Neural cell (in vitro differentiated cells): ENCODE measurements at regions not wholly inside any gene's neighbourhood (a gene's known extent, or its start where the extent isn't known, plus 50 kb on each side); places are given as distances from the start of the nearest gene placed in this dataset.
A peak's percentile ranks its signal among the peaks of the same experiment; 100 is the strongest.
"Not testable (repeated sequence)": the region's sequence is repeated elsewhere in the genome, so short reads cannot be mapped to it uniquely, and the experiment has no call there.

Experiments used
- H2AFZ ChIP-seq: fragments of 200-600, 300-800 bp; sonication (generic), shearing (Covaris generic); 2 replicates; pipeline ENCODE4 v1.6.0; 2014; ENCODE audit warnings: low read depth, mild to moderate bottlenecking, antibody characterized with exemption, low read length, moderate library complexity
- H3F3A ChIP-seq: fragments of 200-600 bp; shearing (Covaris generic); 2 replicates; pipeline ENCODE4 v1.6.1; 2016; ENCODE audit warnings: mild to moderate bottlenecking, moderate library complexity, mixed read lengths, antibody characterized with exemption, low read length; ENCODE audit not compliant: insufficient read depth, poor library complexity, severe bottlenecking
- H3K27ac ChIP-seq: fragments of 200-600, 300-800 bp; sonication (generic), shearing (Covaris generic); 2 replicates; pipeline ENCODE4 v1.5.1; 2014; ENCODE audit warnings: mild to moderate bottlenecking, low read length, moderate library complexity
- H3K27me3 ChIP-seq: fragments of 300-800, 200-600 bp; sonication (generic), shearing (Covaris generic); 2 replicates; pipeline ENCODE4 v1.6.0; 2014; ENCODE audit warnings: mild to moderate bottlenecking, low read depth, low read length, moderate library complexity; ENCODE audit not compliant: insufficient read depth
- H3K36me3 ChIP-seq: fragments of 300-800, 200-600 bp; sonication (generic), shearing (Covaris generic); 2 replicates; pipeline ENCODE4 v1.5.1; 2014; ENCODE audit warnings: mild to moderate bottlenecking, antibody characterized with exemption, low read length, moderate library complexity; ENCODE audit not compliant: insufficient read depth
- H3K4me2 ChIP-seq: fragments of 300-800, 200-600 bp; sonication (generic), shearing (Covaris generic); 2 replicates; pipeline ENCODE4 v1.6.0; 2014; ENCODE audit warnings: mild to moderate bottlenecking, low read length
- H3K4me3 ChIP-seq: fragments of 300-800, 200-600 bp; sonication (generic), shearing (Covaris generic); 2 replicates; pipeline ENCODE4 v1.5.1; 2014; ENCODE audit warnings: mild to moderate bottlenecking, low read length, moderate library complexity
- H3K79me2 ChIP-seq: fragments of 200-600 bp; shearing (Covaris generic); replicated peaks from 2 replicates; pipeline ENCODE4 v1.6.0; 2014; ENCODE audit warnings: mild to moderate bottlenecking, low read length, moderate library complexity; ENCODE audit not compliant: insufficient read depth
- H3K9ac ChIP-seq: fragments of 300-800, 200-600 bp; sonication (generic), shearing (Covaris generic); 2 replicates; pipeline ENCODE4 v1.6.1; 2016; ENCODE audit warnings: mild to moderate bottlenecking, low read length, mixed read lengths
- H3K9me2 ChIP-seq: fragments of 200-600 bp; shearing (Covaris generic); 2 replicates; pipeline ENCODE4 v1.6.1; 2016; ENCODE audit warnings: mild to moderate bottlenecking, low read length, mixed read lengths; ENCODE audit not compliant: insufficient read depth
- H3K9me3 ChIP-seq: fragments of 200-600, 300-800 bp; sonication (generic), shearing (Covaris generic); 2 replicates; pipeline ENCODE4 v1.6.1; 2016; ENCODE audit warnings: mild to moderate bottlenecking, mixed run types, low read length, moderate library complexity, mixed read lengths
- H4K20me1 ChIP-seq: fragments of 200-600 bp; shearing (Covaris generic); 2 replicates; pipeline ENCODE4 v1.6.1; 2016; ENCODE audit warnings: mild to moderate bottlenecking, mixed run types; ENCODE audit not compliant: insufficient read depth
- EP300 ChIP-seq: fragments of 450-650 bp; conservative IDR thresholded peaks from 2 replicates; pipeline ENCODE4 v1.6.1; 2014; ENCODE audit warnings: antibody characterized with exemption, mild to moderate bottlenecking, moderate library complexity; ENCODE audit not compliant: poor library complexity, severe bottlenecking
- MXI1 ChIP-seq: fragments of 450-650 bp; conservative IDR thresholded peaks from 2 replicates; pipeline ENCODE4 v1.6.1; 2014; ENCODE audit warnings: antibody characterized with exemption, mild to moderate bottlenecking; ENCODE audit not compliant: poor library complexity, severe bottlenecking
- POLR2AphosphoS5 ChIP-seq: IDR thresholded peaks from 2 replicates; pipeline ENCODE4 v1.6.1; 2012
- RAD21 ChIP-seq: fragments of 450-650 bp; conservative IDR thresholded peaks from 2 replicates; pipeline ENCODE4 v1.6.1; 2014; ENCODE audit warnings: antibody characterized with exemption, mild to moderate bottlenecking, moderate library complexity
- SMC3 ChIP-seq: fragments of 450-650 bp; conservative IDR thresholded peaks from 2 replicates; pipeline ENCODE4 v1.6.1; 2014; ENCODE audit warnings: antibody characterized with exemption, mild to moderate bottlenecking, moderate library complexity; ENCODE audit not compliant: poor library complexity
- TAF1 ChIP-seq: IDR thresholded peaks from 2 replicates; pipeline ENCODE4 v1.6.1; 2012; ENCODE audit warnings: low read depth
- TF ChIP-seq, protein P1 (sequence below): fragments of 450-650 bp; IDR thresholded peaks from 2 replicates; pipeline ENCODE4 v1.5.1; 2014; ENCODE audit warnings: antibody characterized with exemption, mild to moderate bottlenecking, moderate library complexity; ENCODE audit not compliant: poor library complexity, severe bottlenecking
- TF ChIP-seq, protein P2 (sequence below): IDR thresholded peaks from 2 replicates; pipeline ENCODE4 v1.6.1; 2012; ENCODE audit warnings: borderline replicate concordance

DNA sequence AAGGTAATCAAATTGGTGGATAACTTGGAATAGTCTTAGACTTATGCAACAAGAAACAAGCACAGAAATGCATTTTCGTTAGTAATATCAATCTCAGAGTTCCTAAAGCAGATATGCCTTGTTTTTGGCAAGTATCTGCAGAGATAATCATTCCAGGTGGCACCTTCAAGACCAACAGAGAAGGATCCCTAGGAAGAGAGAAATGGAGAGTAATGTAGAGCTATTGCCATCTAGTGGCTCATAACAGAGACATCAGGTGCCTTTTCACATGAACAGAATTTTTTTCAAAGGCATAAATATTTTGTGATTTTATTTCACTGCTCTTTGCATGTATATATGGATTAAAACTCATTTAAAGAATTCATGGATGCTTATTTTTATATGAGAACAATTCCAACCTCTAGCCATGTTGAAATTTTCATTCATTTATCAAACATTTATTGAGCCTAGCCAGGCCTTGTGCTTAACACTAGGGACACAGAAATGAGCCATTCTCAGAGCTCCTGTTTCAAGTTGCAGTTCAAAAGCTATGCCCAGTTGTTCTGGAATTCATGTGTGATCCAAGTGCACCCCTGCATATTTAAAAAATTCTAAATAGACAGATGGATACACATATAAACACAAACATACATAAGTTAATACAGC, 117.5 kb upstream of the OR13F1 start:
- H3K79me2 ChIP-seq = no peaks in the 10 kb centered on the region
- H3K4me2 ChIP-seq = no peak overlapping the region
- no peak overlapping the region for H2AFZ ChIP-seq
- no peaks in the 10 kb centered on the region for H3K36me3 ChIP-seq
- no peak overlapping the region for H3K9ac ChIP-seq
- no peaks in the 10 kb centered on the region for H3F3A ChIP-seq
- H3K9me2 ChIP-seq = no peaks in the 10 kb centered on the region
- no peak overlapping the region for H3K4me3 ChIP-seq
- H3K27ac ChIP-seq = no peak overlapping the region
- H4K20me1 ChIP-seq = no peaks in the 10 kb centered on the region
- no peaks in the 10 kb centered on the region for H3K27me3 ChIP-seq
- TF ChIP-seq POLR2AphosphoS5 (no peak), SMC3 (peak; percentile 91), TAF1 (no peak), RAD21 (peak; percentile 92)
- TF ChIP-seq, protein P1, sequence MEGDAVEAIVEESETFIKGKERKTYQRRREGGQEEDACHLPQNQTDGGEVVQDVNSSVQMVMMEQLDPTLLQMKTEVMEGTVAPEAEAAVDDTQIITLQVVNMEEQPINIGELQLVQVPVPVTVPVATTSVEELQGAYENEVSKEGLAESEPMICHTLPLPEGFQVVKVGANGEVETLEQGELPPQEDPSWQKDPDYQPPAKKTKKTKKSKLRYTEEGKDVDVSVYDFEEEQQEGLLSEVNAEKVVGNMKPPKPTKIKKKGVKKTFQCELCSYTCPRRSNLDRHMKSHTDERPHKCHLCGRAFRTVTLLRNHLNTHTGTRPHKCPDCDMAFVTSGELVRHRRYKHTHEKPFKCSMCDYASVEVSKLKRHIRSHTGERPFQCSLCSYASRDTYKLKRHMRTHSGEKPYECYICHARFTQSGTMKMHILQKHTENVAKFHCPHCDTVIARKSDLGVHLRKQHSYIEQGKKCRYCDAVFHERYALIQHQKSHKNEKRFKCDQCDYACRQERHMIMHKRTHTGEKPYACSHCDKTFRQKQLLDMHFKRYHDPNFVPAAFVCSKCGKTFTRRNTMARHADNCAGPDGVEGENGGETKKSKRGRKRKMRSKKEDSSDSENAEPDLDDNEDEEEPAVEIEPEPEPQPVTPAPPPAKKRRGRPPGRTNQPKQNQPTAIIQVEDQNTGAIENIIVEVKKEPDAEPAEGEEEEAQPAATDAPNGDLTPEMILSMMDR = peak; percentile 88
- no peaks in the 10 kb centered on the region for H3K9me3 ChIP-seq

DNA sequence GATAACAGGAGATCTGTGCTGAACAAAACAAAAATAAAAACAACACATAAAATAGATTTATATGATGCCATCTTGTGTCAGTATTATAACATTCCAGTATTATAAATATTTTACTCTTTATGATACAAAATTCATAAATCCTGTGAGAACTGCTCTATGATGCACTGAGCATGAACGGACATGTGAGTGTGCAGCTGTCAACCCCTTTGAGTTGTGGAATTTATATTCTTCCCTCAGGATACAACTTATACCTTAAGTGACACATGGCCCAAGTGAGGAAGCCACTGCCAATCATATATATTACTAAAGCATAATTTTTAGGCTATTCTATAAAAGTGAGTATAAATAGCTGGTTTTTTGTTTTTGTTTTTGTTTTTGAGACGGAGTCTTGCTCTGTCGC, 116.0 kb upstream of the OR13F1 start:
- Histone ChIP-seq H3K4me2 (no peak overlapping the region), H3K27ac (no peak overlapping the region), H3K27me3 (no peaks in the 10 kb centered on the region), H3K9me2 (no peaks in the 10 kb centered on the region), H4K20me1 (no peaks in the 10 kb centered on the region), H3K9ac (no peak overlapping the region), H3F3A (no peaks in the 10 kb centered on the region), H3K79me2 (no peaks in the 10 kb centered on the region), H3K9me3 (no peaks in the 10 kb centered on the region), H3K36me3 (no peaks in the 10 kb centered on the region), H3K4me3 (no peak overlapping the region), H2AFZ (no peak overlapping the region)
- no peak for TF ChIP-seq EP300
- no peak for TF ChIP-seq SMC3
- TF ChIP-seq, protein P2, sequence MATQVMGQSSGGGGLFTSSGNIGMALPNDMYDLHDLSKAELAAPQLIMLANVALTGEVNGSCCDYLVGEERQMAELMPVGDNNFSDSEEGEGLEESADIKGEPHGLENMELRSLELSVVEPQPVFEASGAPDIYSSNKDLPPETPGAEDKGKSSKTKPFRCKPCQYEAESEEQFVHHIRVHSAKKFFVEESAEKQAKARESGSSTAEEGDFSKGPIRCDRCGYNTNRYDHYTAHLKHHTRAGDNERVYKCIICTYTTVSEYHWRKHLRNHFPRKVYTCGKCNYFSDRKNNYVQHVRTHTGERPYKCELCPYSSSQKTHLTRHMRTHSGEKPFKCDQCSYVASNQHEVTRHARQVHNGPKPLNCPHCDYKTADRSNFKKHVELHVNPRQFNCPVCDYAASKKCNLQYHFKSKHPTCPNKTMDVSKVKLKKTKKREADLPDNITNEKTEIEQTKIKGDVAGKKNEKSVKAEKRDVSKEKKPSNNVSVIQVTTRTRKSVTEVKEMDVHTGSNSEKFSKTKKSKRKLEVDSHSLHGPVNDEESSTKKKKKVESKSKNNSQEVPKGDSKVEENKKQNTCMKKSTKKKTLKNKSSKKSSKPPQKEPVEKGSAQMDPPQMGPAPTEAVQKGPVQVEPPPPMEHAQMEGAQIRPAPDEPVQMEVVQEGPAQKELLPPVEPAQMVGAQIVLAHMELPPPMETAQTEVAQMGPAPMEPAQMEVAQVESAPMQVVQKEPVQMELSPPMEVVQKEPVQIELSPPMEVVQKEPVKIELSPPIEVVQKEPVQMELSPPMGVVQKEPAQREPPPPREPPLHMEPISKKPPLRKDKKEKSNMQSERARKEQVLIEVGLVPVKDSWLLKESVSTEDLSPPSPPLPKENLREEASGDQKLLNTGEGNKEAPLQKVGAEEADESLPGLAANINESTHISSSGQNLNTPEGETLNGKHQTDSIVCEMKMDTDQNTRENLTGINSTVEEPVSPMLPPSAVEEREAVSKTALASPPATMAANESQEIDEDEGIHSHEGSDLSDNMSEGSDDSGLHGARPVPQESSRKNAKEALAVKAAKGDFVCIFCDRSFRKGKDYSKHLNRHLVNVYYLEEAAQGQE = no peak
- TF ChIP-seq TAF1 = no peak

DNA sequence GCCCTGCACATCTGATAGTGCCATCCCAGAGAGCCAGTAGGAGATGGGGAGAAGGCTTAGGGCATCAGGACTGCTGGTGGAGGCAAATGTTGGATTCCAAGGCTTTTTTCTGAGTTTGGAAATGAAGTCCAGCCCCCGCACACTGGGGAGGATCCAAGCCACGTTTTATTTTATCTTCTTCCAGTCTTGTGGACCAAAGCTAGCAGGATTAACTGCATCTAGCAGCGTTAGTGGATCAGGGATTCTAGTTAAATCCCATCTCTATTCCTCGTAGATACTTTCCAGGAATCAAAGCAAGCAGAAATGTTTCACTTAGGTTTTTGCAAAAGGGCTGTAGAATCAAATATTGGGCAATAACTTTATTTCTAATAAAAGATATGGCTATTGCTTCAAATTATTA, 114.7 kb upstream of the OR13F1 start:
- Histone ChIP-seq H3K9me2 (no peaks in the 10 kb centered on the region), H3K27ac (no peak overlapping the region), H3K4me3 (no peak overlapping the region), H3K27me3 (no peaks in the 10 kb centered on the region), H3F3A (no peaks in the 10 kb centered on the region), H3K9ac (no peak overlapping the region), H3K9me3 (no peaks in the 10 kb centered on the region), H3K36me3 (no peaks in the 10 kb centered on the region), H3K79me2 (no peaks in the 10 kb centered on the region), H4K20me1 (no peaks in the 10 kb centered on the region), H2AFZ (no peak overlapping the region), H3K4me2 (no peak overlapping the region)
- no peak for TF ChIP-seq RAD21
- TF ChIP-seq, protein P1 = no peak
- TF ChIP-seq MXI1 = no peak

DNA sequence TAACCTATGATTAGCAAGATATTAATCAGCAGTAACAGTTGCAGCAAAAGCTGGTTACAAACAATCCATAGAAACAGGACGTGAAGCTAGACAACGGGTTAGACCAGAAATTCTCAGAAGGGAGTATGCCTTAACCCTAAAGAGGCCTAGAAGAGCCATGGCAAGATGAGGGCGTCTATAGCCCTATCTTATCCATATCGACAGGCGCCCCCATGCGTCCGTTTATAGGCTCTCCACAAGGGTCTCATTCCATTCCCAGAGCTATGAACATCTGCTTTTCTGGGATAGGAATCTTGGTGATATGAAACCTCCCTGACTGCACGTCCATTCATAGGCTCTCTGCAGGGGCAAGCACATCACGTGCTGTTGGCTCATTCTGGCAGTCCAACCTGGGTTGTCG, 109.2 kb upstream of the OR13F1 start:
- not testable (repeated sequence) for H2AFZ ChIP-seq, H3K36me3 ChIP-seq, H3K27ac ChIP-seq, H3K9me3 ChIP-seq, H3F3A ChIP-seq, H3K4me2 ChIP-seq, H3K79me2 ChIP-seq, H3K9me2 ChIP-seq, H4K20me1 ChIP-seq, H3K27me3 ChIP-seq, H3K9ac ChIP-seq, H3K4me3 ChIP-seq
